ENCODE measurements at regions not wholly inside any gene's neighbourhood (a gene's known extent, or its start where the extent isn't known, plus 50 kb on each side); places are given as distances from the start of the nearest gene placed in this dataset.

DNA sequence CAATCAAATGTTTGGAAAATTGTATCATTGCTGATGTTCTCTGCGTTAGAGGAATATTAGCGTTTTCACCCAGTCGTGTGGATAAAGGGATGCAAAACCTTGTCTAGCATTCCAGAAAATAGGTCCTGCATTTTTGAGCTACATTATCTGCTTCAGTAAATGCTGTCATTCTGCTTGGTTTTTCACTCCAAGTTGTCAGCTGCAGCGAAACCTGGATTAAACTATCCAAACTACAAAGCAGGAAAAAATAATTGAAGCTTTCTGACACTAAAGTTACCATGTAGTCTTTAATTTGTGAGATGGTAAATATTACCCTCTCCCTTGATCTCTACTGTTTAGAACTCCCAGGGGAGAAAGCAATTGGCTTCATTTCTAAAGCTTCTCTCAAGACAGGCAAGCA is 1795.5 kb upstream of the PRR20A start:
- ChIA-PET POLR2A (no interaction called here), CTCF (no interaction called here)

GRCh38 chr13:55347528-55347927 is 1793.2 kb upstream of the PRR20A start:
- POLR2A ChIA-PET: no interaction called here
- CTCF ChIA-PET: no interaction called here

DNA sequence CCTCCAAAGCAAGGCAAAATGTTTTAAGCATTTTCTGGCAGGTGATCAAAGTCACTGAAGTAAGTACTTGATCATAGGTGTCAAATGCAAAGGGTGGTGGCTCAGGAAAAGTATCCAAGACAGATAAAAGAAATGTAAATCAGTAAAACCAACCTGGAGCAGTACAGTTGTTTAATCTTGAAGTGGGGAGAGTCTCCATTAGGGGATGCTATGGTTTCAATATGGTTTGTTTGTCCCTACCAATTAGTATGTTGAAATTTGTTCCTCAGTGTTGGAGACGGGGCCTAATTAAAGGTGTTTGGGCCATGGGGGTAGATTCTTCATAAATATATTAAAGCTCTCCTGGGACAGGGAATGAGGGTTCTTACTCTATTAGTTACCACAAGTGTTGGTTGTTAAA is 1781.7 kb upstream of the PRR20A start:
- ChIA-PET CTCF (no interaction called here), POLR2A (no interaction called here)

DNA sequence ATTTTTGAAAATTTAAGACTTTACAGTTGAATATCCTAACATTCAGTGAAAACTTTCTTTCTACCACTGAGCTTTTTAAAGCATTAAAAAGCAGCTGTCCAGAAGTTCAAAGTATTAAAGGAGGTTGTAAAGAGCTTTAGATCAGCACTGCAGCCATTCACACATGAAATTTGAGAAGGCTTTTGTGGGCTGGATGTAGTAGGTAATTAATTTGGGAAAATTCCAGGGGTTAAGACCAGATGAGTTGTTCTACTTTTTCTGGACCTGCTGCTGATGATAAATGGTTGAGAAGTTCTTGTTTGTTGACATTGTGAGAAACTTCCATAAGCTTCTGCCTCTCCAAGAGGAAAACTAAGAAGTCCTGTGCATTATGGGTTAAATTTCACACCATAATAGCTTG is 1779.6 kb upstream of the PRR20A start:
- CTCF ChIA-PET: no interaction called here
- POLR2A ChIA-PET: no interaction called here

DNA sequence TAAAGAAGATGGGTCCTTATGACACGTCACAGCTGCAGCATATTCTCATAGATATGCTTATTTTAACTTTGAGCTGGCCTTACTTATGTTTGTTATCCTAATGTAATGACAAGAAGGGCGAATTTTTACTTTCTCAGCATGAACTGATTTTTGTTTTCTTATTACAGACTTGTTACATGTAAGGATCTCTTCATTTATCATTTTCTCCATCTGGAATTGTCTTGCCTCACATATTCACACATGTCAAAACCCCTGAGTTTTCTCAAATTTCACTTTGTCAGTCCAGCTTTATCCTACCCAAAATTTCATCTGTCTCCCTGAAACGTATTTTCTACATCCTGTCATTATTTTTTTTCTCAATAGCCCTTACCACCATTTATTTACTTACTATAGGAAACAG is 1774.0 kb upstream of the PRR20A start:
- POLR2A ChIA-PET: no interaction called here
- CTCF ChIA-PET: no interaction called here

GRCh38 chr13:55394470-55394869 is 1746.2 kb upstream of the PRR20A start:
- CTCF ChIA-PET: no interaction called here
- POLR2A ChIA-PET: no interaction called here

DNA sequence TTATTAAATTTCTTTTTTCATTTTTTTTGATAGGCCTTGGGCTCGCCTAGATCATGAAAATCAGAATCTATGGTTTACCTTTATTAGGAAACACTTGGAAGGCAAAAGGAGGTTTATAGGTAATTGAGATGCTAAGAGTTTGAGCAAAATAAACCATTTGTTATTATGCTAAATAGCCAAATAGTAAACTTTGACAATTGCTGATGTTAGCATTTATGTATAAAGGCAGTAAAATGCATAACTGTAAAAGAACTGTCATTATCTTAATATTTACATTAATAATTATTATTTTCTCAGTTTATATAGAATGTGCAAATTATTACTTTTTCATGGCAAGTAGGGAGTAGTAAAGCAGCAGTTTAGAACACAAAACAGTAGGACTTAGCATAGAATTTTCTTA is 1737.8 kb upstream of the PRR20A start:
- CTCF ChIA-PET: no interaction called here
- POLR2A ChIA-PET: no interaction called here

DNA sequence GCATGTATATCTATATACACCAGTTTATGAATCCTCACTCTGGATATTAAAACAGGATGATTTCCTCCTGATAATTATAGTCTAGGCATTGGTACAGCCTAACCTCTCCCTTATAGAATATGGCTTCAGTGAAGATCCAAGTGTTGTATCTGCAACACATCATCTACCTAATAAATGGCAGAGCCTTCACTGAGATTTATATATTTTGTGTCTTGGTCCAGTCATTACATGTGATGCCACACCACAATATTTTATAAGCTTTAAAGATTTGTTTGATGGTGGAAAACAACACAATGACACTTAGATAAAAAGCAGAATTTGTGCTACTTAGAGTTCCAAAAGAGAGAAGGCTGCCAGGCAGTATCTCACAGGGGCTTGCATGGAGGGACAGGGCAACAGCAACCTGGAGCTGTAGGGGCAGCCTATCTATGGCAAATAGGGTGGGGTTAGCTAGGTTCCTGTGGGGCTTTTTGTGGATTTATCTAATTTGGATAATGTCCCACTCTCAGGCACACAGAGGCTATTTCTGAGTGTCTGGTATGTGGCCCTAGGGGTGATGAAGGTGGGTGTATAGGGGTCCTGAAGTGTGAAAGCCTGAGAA is 1736.7 kb upstream of the PRR20A start:
- ChIA-PET POLR2A (no interaction called here), CTCF (no interaction called here)

GRCh38 chr13:55410398-55411330 is 1730.1 kb upstream of the PRR20A start:
- POLR2A ChIA-PET: no interaction called here
- CTCF ChIA-PET: no interaction called here

DNA sequence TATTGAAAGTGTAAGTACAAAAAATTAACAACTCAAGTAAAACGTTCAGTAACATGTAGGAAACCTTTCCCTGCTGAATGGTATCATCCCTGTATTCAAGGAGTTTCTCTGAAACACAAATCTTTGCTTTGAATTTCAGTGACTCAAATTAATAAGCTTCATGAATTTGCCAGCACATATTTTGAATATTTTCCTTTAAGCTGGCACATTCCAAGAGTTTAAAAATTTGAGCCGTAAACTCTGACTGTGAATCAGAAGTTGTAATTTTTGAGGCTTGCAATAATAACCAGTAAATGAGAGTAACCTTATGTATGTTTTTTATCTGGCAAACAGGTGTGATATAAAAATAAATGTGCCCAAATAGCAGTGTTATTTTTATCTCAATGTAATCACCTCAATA is 1722.6 kb upstream of the PRR20A start:
- ChIA-PET CTCF (no interaction called here), POLR2A (no interaction called here)

DNA sequence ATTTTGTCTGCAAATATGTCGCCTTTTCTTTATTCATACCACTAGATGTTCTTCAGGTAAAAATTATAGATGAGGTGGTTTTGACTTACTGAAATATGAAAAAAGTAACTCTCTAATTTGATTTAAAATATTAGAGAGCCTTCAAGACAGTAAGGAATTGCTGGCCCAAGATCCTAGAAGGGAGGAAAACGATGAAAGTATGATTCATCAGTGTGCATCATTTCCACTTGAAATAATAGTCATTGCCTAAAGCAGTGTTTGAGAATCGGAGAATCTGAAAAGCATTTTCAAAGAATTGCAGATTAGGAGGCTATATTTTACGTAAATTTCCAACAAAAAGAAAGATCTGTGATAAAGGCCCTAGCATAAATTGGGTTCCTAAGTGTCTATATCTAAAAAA is 1707.9 kb upstream of the PRR20A start:
- ChIA-PET POLR2A (no interaction called here), CTCF (no interaction called here)

GRCh38 chr13:55437162-55437561 is 1703.6 kb upstream of the PRR20A start:
- ChIA-PET POLR2A (no interaction called here), CTCF (no interaction called here)

DNA sequence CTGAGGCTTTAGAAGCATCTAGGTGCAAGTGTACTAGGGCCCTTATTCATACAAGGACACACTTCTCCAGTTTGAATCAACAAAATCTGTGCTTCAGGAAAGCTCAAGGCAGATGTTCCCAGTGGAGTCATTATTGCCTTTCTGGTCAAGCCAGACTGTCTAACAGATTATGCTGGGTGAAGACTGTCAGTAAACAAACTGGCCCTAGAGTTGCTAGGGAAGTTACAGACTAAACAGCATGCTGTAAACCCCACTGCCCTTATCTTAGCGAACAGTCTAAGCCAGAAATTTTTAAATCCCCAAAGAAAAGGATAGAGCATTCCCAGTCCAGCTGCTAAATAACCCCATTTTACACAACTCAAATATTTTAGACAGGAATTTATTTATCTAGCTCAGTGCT is 1701.3 kb upstream of the PRR20A start:
- CTCF ChIA-PET: no interaction called here
- POLR2A ChIA-PET: no interaction called here

DNA sequence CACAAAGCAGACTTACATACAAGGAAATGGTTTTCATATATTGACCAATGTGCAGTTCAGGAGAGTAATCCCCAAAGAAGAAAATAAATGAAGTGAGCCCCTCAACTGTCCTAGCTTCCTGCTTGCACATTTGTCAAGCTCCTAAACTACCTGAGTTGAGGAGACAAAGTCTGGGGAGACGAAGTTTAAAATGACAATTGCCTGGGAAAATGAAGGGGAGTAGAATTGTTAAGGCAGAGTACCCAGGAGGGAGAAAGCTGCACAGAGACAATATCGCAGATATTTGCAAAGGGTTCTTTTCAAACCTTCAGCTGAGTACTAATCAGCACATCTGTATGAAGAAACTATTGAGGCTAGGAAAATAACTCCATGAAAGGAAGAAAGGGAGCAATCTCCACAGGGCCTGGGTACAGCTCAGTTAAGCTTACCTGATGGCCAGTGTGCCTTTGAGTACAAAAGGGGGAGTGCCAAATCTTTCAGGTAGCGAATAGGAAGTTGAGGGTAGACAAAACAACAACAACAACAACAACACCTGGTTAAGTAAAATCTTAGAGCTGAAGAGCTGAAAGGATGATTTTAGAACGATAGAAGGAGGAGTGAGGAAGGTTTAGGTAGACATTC is 1700.1 kb upstream of the PRR20A start:
- ChIA-PET CTCF (no interaction called here), POLR2A (no interaction called here)

- POLR2A ChIA-PET: no interaction called here
- CTCF ChIA-PET: no interaction called here
These were observed 1676.5 kb upstream of the PRR20A start for GRCh38 chr13:55464222-55464621.

DNA sequence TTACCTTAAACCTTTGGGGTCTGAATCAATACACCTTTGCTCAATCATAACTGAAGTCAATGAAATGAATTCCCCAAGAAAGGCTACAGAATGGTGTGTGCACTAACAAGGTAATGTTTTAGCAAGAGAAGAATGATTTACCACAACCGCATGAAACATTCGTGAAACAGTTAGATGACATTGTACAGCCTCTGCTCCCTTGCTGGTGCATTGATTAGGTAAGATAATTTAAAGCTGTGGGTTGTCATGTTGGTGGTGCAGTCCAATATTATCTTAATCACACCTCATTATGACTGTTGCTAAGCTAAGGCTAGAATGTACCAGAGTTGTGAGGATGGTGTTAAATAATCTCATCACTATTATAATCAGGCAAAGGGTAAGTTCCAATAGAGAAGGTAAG is 1673.2 kb upstream of the PRR20A start:
- ChIA-PET CTCF (interaction anchor here (0.6 kb wide), 1 partner anchor 627 kb away, joined by 4 read pairs; no protein-coding TSS in a partner anchor), POLR2A (no interaction called here)

DNA sequence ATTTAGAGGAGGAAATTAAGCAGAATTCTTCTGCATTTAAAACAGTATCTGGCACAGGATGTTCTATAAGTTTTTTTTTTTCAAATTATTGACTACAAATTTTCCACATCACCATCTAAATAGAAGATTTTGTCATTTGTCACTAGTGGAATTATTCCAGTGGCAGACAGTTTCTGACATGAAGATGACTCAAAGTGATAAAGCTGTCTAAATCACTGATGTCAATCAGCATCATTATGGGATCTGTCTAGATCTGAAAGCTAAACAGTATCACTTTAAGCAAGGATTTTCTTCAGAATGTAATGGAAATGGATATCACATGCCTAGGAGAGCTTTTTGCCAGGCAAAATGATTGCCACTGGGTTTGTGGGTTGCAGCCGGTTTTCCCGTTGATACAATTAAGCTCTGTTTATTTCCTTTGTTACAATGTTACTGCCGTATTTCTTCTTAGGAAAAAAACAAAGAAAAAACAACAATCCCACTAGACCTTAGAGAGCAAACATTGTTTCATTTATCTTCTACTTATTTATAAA is 1657.0 kb upstream of the PRR20A start:
- ChIA-PET CTCF (no interaction called here), POLR2A (no interaction called here)

GRCh38 chr13:55493297-55493696 is 1647.4 kb upstream of the PRR20A start:
- CTCF ChIA-PET: no interaction called here
- POLR2A ChIA-PET: no interaction called here

GRCh38 chr13:55497486-55497885 is 1643.2 kb upstream of the PRR20A start:
- ChIA-PET POLR2A (no interaction called here), CTCF (no interaction called here)

GRCh38 chr13:55500694-55501093 is 1640.0 kb upstream of the PRR20A start:
- POLR2A ChIA-PET: no interaction called here
- CTCF ChIA-PET: no interaction called here

GRCh38 chr13:55516610-55517009 is 1624.1 kb upstream of the PRR20A start:
- CTCF ChIA-PET: no interaction called here

More at GRCh38 chr13:55516610-55517009, 1624.1 kb upstream of the PRR20A start:
- POLR2A ChIA-PET: no interaction called here
